Panc1 (cell line): ENCODE measurements at regions not wholly inside any gene's neighbourhood (a gene's known extent, or its start where the extent isn't known, plus 50 kb on each side); places are given as distances from the start of the nearest gene placed in this dataset.
"Not testable (repeated sequence)": the region's sequence is repeated elsewhere in the genome, so short reads cannot be mapped to it uniquely, and the experiment has no call there.

ENCODE experiments used
- CTCF ChIP-seq: fragments of 450-650 bp; IDR thresholded peaks from 2 replicates; pipeline ENCODE4 v1.5.1; 2017; ENCODE audit warnings: mild to moderate bottlenecking
- POLR2AphosphoS5 ChIP-seq: IDR thresholded peaks from 2 replicates; pipeline ENCODE4 v1.6.1; 2012; ENCODE audit warnings: mild to moderate bottlenecking, low read depth, low read length, moderate library complexity
- REST ChIP-seq, 2 experiments: IDR thresholded peaks; 2 replicates each; pipeline ENCODE4 v1.6.1; 2011 to 2012; ENCODE audit warnings: low read depth in 2 of 2, control low read depth in 1 of 2, low read length in 1 of 2, mild to moderate bottlenecking in 1 of 2, moderate library complexity in 1 of 2; ENCODE audit not compliant: insufficient read depth in 1 of 2
- SIN3A ChIP-seq: IDR thresholded peaks from 2 replicates; pipeline ENCODE4 v1.6.1; 2012; ENCODE audit warnings: low read depth, mild to moderate bottlenecking, low read length, moderate library complexity, borderline replicate concordance; ENCODE audit not compliant: insufficient read depth
- TCF7L2 ChIP-seq: IDR thresholded peaks from 2 replicates; pipeline ENCODE4 v1.6.1; 2011; ENCODE audit warnings: mild to moderate bottlenecking, low read depth, low read length, inconsistent platforms

GRCh38 chr20:29086145-29086718 lies 2171.2 kb upstream of the DEFB115 start:
- TF ChIP-seq CTCF; POLR2AphosphoS5; REST (IDR thresholded peaks at IDR 0.05; ENCODE audit: insufficient read depth in 1 of 2, low read depth in 2 of 2, low read length in 1 of 2); SIN3A; TCF7L2: not testable (repeated sequence)
